ENCODE measurements at regions not wholly inside any gene's neighbourhood (a gene's known extent, or its start where the extent isn't known, plus 50 kb on each side); places are given as distances from the start of the nearest gene placed in this dataset.

DNA sequence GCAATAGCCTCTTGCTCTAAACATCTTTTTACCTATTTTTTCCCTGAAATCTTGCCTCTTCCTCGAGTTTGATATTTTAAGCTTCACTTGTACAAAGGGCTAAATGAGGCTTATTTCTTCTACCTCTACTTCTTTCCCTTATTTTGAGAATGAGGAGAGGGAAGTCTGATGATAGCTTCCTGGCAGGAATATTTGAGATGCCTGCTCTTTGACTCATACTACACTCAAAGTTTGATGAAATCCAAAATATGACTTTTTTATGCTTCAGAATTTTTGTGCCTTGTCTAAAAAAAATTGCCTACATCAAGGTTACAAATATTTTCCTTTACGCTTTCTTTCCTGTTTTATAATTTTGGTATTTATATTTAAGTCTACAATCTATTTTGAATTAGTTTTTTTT, 624.4 kb upstream of the PLXNA2 start:
- no peak overlapping the region for H3K27ac ChIP-seq (ENCODE audit: poor library complexity, severe bottlenecking)
- DNase-seq (ENCODE audit: low spot score): no peak

DNA sequence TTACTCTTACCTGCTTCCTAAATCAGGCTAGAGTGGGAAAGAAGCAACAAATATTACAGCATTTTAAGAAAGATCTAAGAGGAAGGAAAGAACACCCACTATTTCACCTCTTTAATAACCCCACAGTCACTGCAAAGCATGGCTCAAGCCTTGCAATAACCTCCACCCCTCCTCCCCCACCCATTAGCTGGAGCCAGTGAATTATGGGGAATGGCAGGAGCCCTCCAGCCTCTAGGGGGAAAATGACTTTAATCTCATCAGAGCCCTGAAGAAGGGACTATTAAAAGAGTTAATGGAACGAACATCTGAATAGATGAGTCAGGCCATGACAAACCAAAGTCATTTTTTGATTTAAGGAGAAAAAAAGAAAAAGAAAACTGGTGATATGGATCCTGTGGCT, 630.7 kb upstream of the PLXNA2 start:
- no peak overlapping the region for H3K27ac ChIP-seq (ENCODE audit: poor library complexity, severe bottlenecking)
- no peaks in the 10 kb centered on the region for H3K27me3 ChIP-seq (ENCODE audit: insufficient read depth, poor library complexity, severe bottlenecking)
- H3K36me3 ChIP-seq (ENCODE audit: low read depth): no peaks in the 10 kb centered on the region
- H3K4me1 ChIP-seq (ENCODE audit: insufficient read depth, poor library complexity, severe bottlenecking): no peaks in the 10 kb centered on the region
- DNase-seq (ENCODE audit: low spot score) (no peak), ATAC-seq (ENCODE audit: low read depth) (no peak)
- no peaks in the 10 kb centered on the region for H3K9me3 ChIP-seq (ENCODE audit: severe bottlenecking)
- TF ChIP-seq, protein P1, sequence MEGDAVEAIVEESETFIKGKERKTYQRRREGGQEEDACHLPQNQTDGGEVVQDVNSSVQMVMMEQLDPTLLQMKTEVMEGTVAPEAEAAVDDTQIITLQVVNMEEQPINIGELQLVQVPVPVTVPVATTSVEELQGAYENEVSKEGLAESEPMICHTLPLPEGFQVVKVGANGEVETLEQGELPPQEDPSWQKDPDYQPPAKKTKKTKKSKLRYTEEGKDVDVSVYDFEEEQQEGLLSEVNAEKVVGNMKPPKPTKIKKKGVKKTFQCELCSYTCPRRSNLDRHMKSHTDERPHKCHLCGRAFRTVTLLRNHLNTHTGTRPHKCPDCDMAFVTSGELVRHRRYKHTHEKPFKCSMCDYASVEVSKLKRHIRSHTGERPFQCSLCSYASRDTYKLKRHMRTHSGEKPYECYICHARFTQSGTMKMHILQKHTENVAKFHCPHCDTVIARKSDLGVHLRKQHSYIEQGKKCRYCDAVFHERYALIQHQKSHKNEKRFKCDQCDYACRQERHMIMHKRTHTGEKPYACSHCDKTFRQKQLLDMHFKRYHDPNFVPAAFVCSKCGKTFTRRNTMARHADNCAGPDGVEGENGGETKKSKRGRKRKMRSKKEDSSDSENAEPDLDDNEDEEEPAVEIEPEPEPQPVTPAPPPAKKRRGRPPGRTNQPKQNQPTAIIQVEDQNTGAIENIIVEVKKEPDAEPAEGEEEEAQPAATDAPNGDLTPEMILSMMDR (IDR thresholded peaks at IDR 0.05; ENCODE audit: poor library complexity, severe bottlenecking): no peak
- no peak overlapping the region for H3K4me3 ChIP-seq (ENCODE audit: severe bottlenecking)

More for the DNA sequence above, 624.4 kb upstream of the PLXNA2 start:
- H3K4me1 ChIP-seq (ENCODE audit: insufficient read depth, poor library complexity, severe bottlenecking): no peaks in the 10 kb centered on the region
- H3K9me3 ChIP-seq (ENCODE audit: severe bottlenecking): no peaks in the 10 kb centered on the region
- no peak for ATAC-seq (ENCODE audit: low read depth)
- H3K4me3 ChIP-seq (ENCODE audit: severe bottlenecking): no peak overlapping the region
- no peaks in the 10 kb centered on the region for H3K36me3 ChIP-seq (ENCODE audit: low read depth)
- TF ChIP-seq, protein P1 (IDR thresholded peaks at IDR 0.05; ENCODE audit: poor library complexity, severe bottlenecking): no peak
- no peaks in the 10 kb centered on the region for H3K27me3 ChIP-seq (ENCODE audit: insufficient read depth, poor library complexity, severe bottlenecking)

DNA sequence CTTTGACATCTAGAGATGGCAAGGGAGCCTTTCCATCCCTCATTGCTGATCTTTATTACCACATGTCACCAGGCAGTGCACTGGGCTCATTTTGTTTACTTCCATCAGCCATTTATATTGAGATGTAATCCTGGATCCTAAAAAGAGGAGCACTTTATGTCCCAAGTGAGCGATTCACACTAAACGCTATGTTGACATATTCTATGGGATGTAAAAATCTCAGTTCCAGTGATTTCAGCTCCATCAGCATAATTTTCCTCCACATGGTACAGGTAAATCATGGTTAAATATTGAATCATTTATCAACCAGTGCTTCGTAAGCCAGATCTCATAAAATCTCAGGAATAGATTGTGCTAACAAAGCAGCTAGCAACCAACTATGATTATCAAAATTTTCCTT, 634.8 kb upstream of the PLXNA2 start:
- no peak overlapping the region for H3K27ac ChIP-seq (ENCODE audit: poor library complexity, severe bottlenecking)
- H3K9me3 ChIP-seq (ENCODE audit: severe bottlenecking): no peaks in the 10 kb centered on the region
- no peaks in the 10 kb centered on the region for H3K27me3 ChIP-seq (ENCODE audit: insufficient read depth, poor library complexity, severe bottlenecking)
- H3K4me1 ChIP-seq (ENCODE audit: insufficient read depth, poor library complexity, severe bottlenecking): no peaks in the 10 kb centered on the region
- TF ChIP-seq, protein P1 (IDR thresholded peaks at IDR 0.05; ENCODE audit: poor library complexity, severe bottlenecking): no peak
- no peak for DNase-seq (ENCODE audit: low spot score)
- H3K36me3 ChIP-seq (ENCODE audit: low read depth): no peaks in the 10 kb centered on the region
- no peak overlapping the region for H3K4me3 ChIP-seq (ENCODE audit: severe bottlenecking)
- ATAC-seq (ENCODE audit: low read depth): no peak

DNA sequence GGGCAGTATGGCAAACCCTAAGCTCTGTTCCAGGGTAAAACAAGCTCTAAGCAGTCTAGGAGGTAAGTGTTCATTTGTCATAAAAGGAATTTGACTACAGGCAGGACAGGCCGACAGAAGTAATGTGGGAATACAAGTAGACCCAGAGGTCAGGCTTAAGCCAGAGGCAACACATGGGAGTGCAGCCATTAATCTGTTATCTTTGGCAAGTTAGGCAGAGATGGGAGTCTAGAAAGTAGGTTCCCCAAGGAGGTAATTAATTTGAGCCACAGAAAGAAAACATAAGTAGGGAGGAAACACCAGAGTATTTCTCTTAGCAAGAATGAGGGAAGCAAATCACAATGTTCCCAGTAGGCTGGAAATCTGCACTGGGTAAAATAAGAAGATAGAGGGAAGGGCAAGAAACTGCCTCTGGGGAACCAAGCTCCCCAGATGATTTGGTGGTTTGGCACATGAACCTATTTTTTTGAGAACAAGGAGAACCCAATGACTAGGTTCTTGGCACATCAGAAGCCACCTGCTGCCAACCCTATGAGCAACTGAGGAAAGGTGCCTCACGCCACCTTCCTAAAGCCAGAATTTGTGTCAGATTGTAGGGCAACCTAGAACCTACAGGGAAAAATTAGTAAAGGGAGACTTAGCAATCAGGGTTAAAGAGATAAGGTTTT, 636.4 kb upstream of the PLXNA2 start:
- TF ChIP-seq, protein P1 (IDR thresholded peaks at IDR 0.05; ENCODE audit: poor library complexity, severe bottlenecking): no peak
- H3K4me3 ChIP-seq (ENCODE audit: severe bottlenecking): no peak overlapping the region
- no peaks in the 10 kb centered on the region for H3K27me3 ChIP-seq (ENCODE audit: insufficient read depth, poor library complexity, severe bottlenecking)
- no peak overlapping the region for H3K27ac ChIP-seq (ENCODE audit: poor library complexity, severe bottlenecking)
- ATAC-seq (ENCODE audit: low read depth): no peak
- H3K4me1 ChIP-seq (ENCODE audit: insufficient read depth, poor library complexity, severe bottlenecking): no peaks in the 10 kb centered on the region
- DNase-seq (ENCODE audit: low spot score): no peak
- no peaks in the 10 kb centered on the region for H3K36me3 ChIP-seq (ENCODE audit: low read depth)
- H3K9me3 ChIP-seq (ENCODE audit: severe bottlenecking): no peaks in the 10 kb centered on the region

DNA sequence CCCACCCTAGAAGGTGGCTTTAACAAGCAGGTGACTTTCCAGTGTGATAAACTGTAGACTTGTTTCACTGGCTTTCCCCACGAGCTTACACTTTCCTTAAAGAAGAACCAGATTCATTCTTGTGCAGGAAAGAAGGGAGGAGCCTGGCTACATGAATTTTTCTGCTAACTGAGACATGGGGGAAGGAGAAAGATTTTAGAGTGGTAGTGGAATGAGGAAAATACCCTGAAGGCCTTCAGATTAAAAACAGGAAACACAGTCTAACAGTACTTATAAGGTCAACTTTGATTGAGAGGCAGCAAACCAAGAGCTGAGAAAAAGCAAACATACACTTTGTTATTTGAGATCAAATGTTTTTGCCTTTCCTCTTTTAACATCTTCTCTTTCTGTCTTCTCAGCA, 640.9 kb upstream of the PLXNA2 start:
- DNase-seq (ENCODE audit: low spot score): no peak
- ATAC-seq (ENCODE audit: low read depth): no peak
- no peak overlapping the region for H3K27ac ChIP-seq (ENCODE audit: poor library complexity, severe bottlenecking)
- H3K27me3 ChIP-seq (ENCODE audit: insufficient read depth, poor library complexity, severe bottlenecking): no peaks in the 10 kb centered on the region
- H3K9me3 ChIP-seq (ENCODE audit: severe bottlenecking): no peaks in the 10 kb centered on the region
- no peak overlapping the region for H3K4me3 ChIP-seq (ENCODE audit: severe bottlenecking)
- no peaks in the 10 kb centered on the region for H3K36me3 ChIP-seq (ENCODE audit: low read depth)
- H3K4me1 ChIP-seq (ENCODE audit: insufficient read depth, poor library complexity, severe bottlenecking): no peaks in the 10 kb centered on the region
- TF ChIP-seq, protein P1 (IDR thresholded peaks at IDR 0.05; ENCODE audit: poor library complexity, severe bottlenecking): no peak

All from RWPE2 (cell line).